ENCODE measurements at regions not wholly inside any gene's neighbourhood (a gene's known extent, or its start where the extent isn't known, plus 50 kb on each side); places are given as distances from the start of the nearest gene placed in this dataset.

- DNase-seq (no peak), ATAC-seq (ENCODE audit: poor library complexity) (no peak)
- intact Hi-C loops (cut with DNase I): no loop called here
Observed at GRCh38 chr7:125547505-125547904, 617.9 kb upstream of the POT1 start.

DNA sequence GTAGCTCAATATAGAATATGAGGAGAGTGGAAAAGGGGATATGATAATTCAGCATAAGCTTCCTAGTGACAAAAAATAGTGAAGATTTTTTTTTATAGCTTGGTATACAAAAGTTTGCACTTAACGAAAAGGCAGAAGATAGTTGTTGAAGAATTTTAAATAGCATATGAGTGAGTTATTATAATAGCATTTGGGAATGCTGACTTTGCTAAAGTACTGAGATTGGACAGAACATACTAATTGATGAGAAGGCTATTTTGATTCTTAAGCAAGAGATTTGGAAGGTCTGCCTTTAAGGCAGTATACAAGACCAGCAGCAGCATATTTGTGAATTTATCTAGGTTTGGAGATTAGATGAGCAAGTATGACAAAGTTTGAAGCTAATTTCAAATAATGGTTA lies 600.9 kb upstream of the POT1 start:
- intact Hi-C loops (cut with DNase I): no loop called here
- ATAC-seq (ENCODE audit: poor library complexity): no peak
- no peak for DNase-seq

DNA sequence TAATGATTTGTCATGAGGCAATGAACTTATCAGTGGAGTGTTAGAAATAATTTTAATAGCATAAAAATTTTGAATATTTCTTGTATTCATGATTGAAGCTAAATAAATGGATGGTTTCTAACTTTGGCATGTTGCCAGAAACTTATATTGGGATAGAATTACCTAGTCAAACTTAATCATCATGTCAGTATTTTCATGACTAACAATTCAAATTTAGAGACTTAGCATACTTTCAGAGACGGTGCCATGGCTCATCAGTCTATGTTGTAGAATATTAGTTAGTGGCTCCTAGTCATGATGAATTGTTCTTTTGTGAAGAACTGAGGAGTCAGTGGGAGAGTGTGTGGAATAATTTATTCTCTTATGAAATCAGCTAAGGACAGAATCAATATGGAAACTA lies 599.6 kb upstream of the POT1 start:
- intact Hi-C loops (cut with DNase I): no loop called here

DNA sequence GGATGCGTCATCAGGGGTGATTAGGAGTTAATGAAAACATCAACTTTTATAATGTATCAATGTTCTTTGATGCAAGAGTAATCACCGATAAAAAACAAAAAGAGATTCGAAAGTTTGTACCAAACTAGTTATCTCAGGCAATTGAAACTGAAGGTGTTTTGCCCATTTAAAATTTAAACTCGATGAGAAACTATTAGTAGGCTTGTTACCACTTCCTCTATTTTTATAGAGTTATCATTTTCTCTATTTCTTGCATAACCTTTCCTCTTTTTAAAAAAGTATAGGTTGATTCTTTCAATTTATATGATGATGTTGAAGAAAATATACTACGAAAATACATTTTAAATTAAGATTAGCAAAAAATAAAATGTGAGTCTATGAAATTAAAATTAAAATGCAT lies 597.3 kb upstream of the POT1 start:
- DNase-seq: no peak
- intact Hi-C loops (cut with DNase I): no loop called here
- no peak for ATAC-seq (ENCODE audit: poor library complexity)

More for the DNA sequence above, 599.6 kb upstream of the POT1 start:
- DNase-seq: no peak
- no peak for ATAC-seq (ENCODE audit: poor library complexity)

DNA sequence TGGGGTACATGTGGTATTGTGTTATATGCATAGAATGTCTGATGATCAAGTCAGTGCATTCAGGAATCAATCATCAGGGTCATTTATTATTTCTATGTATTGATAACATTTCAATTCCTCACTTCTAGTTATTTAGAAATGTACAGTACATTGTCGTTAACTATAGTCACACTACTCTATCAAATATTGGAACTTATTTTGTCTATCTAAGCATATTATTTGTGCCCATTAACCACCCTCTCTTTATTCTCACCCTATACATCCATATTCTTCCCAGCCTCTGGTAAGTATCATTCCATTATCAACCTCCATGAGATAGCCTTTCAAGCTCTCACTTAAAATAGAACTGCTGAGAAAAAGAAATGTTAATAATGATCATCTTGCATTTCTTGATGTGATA lies 596.5 kb upstream of the POT1 start:
- no peak for ATAC-seq (ENCODE audit: poor library complexity)
- intact Hi-C loops (cut with DNase I): no loop called here
- no peak for DNase-seq

- DNase-seq (no peak), ATAC-seq (ENCODE audit: poor library complexity) (no peak)
- intact Hi-C loops (cut with DNase I): no loop called here
Observed at GRCh38 chr7:125516194-125516593, 586.6 kb upstream of the POT1 start.

GRCh38 chr7:125512373-125512772 lies 582.7 kb upstream of the POT1 start:
- ATAC-seq (ENCODE audit: poor library complexity) (no peak), DNase-seq (no peak)
- intact Hi-C loops (cut with DNase I): no loop called here

GRCh38 chr7:125511310-125511709 lies 581.7 kb upstream of the POT1 start:
- DNase-seq (no peak), ATAC-seq (ENCODE audit: poor library complexity) (no peak)
- intact Hi-C loops (cut with DNase I): no loop called here

DNA sequence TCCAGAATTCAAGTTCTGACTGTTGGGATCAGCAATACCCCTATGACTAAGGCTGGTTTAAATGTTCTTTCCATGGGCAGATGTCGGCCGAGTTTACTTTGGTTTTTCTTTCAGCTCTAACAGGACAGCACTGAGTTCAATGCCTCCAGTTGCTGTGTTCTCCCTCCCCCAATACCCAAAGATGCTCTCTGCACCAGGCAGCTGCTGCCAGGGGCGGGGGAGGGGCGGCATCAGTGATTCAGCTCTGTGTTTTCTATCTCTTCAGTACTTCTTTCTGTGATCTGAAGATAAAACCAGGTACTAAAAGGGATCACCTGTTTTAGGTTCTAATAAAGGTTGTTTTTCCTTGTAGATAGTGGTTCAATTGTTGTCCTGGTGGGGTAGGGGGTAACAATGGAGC lies 576.7 kb upstream of the POT1 start:
- intact Hi-C loops (cut with DNase I): no loop called here
- no peak for ATAC-seq (ENCODE audit: poor library complexity)
- DNase-seq: no peak

DNA sequence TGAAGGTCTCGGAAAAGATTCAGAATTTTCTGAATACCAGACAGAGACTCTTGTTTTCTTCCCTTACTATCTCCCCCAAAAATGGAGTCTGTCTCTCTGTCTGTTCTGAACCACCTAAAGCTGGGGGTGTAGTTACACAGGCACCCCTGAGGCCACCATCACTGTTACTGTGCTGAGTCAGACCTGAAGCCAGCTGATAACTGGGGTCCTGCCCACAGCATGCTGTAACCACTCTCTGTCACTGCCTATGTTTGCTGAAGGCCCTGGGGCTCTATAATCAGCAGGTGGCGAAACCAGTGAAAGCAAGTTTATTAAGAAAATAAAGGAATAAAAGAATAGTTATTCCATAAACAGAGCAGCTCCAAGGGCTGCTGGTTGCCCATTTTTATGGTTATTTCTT lies 575.2 kb upstream of the POT1 start:
- ATAC-seq (ENCODE audit: poor library complexity) (no peak), DNase-seq (no peak)
- intact Hi-C loops (cut with DNase I): no loop called here

DNA sequence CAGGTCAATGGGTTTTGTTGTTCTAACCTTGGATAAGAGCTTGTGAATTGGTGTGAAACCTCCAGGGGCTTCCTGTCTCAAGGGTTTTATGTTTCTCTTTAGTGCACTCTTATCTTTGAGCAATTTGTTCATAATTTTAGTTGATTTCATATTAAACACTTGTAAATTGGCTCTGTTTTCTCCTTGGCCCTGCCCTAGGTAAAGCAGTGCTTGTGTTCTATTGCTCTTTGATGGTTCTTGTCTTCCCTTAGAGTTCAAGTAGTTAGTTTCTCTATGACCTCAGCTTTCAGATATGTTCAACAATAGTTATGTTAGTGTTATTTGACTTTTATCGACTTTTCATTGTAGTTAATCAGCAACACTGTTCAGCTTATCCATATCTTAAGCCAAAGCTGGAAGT lies 566.4 kb upstream of the POT1 start:
- no peak for ATAC-seq (ENCODE audit: poor library complexity)
- DNase-seq: no peak
- intact Hi-C loops (cut with DNase I): no loop called here

DNA sequence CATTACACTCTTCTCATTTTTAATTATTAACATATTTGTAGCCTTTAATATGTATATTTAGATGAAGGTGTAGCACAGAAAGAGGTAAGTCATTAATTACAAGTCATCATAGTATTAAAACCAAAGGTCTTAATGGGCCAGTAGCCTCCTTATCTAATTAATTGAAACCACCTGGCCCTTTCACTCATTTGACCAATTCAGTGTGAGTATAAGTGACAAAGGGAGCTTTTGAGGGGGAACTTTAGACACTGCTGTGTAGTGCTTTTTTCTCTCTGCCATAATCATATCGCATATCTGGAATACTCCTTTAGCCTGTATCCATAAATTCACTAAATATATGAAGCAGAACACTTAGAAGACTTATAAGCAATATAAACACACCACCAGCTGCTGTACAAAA lies 562.9 kb upstream of the POT1 start:
- intact Hi-C loops (cut with DNase I): no loop called here
- no peak for DNase-seq
- ATAC-seq (ENCODE audit: poor library complexity): no peak

DNA sequence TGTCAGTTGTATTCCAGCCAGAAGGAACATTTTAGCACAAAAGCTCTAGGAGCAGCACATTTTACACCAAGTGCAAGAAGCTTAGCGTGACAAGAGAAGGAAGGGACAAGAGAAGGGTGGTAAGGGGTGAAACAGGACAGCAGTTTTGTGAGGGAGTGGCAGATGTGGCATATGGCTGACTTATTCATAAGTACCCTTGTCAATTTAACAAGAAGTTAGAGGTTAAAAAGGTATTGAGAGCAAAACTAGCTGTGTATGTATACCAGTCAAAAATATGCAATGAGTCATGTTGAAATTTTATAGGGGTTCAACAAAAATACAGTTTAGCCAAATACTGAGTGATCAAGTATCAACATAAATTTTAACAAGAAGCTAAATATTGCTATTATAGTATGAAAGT lies 561.5 kb upstream of the POT1 start:
- intact Hi-C loops (cut with DNase I): no loop called here
- DNase-seq (no peak), ATAC-seq (ENCODE audit: poor library complexity) (no peak)

- DNase-seq (no peak), ATAC-seq (ENCODE audit: poor library complexity) (no peak)
- intact Hi-C loops (cut with DNase I): no loop called here
Observed at GRCh38 chr7:125490167-125490566, 560.5 kb upstream of the POT1 start.

DNA sequence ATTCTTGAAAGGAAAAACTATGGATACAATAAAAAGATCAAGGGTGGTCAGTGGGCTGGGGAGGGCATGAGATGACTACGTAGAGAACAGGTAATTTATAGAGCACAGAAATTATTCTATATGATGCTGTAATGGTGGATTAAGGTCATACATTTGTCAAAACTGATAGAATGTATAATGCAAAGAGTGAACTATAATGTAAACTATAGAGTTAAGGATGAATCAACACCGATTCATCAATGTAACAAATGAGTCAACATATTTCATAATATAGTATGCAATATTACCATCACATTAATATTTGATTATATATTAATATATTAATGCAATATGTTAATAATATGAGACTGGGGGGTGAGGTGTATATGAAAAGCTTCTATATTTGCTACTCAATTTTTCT lies 555.6 kb upstream of the POT1 start:
- intact Hi-C loops (cut with DNase I): no loop called here
- ATAC-seq (ENCODE audit: poor library complexity) (no peak), DNase-seq (no peak)

GRCh38 chr7:125484755-125485154 lies 555.1 kb upstream of the POT1 start:
- DNase-seq (no peak), ATAC-seq (ENCODE audit: poor library complexity) (no peak)
- intact Hi-C loops (cut with DNase I): no loop called here

- ATAC-seq (ENCODE audit: poor library complexity) (no peak), DNase-seq (no peak)
- intact Hi-C loops (cut with DNase I): no loop called here
Observed at GRCh38 chr7:125481323-125481722, 551.7 kb upstream of the POT1 start.

DNA sequence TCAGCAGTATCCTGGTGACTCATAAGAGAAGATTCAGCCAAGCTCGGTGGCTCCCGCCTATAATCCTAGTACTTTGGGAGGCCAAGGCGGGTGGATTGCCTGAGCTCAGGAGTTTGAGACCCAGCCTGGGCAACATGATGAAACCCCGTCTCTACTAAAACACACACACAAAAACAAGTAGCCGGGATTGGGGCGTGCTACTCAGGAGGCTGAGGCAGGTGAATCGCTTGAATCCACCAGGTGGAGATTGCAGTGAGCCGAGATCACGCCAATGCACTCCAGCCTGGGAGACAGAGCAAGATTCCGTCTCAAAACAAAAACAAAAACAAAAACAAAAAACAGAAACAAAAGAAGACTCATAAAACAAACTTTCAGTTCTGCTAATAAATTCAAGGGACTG lies 551.1 kb upstream of the POT1 start:
- DNase-seq (no peak), ATAC-seq (ENCODE audit: poor library complexity) (no peak)
- intact Hi-C loops (cut with DNase I): no loop called here

GRCh38 chr7:125468855-125469174 lies 539.2 kb upstream of the POT1 start:
- DNase-seq: no peak
- intact Hi-C loops (cut with DNase I): no loop called here
- no peak for ATAC-seq (ENCODE audit: poor library complexity)

- DNase-seq: no peak
- ATAC-seq (ENCODE audit: poor library complexity): no peak
- intact Hi-C loops (cut with DNase I): no loop called here
Observed at GRCh38 chr7:125467996-125468854, 538.6 kb upstream of the POT1 start.

DNA sequence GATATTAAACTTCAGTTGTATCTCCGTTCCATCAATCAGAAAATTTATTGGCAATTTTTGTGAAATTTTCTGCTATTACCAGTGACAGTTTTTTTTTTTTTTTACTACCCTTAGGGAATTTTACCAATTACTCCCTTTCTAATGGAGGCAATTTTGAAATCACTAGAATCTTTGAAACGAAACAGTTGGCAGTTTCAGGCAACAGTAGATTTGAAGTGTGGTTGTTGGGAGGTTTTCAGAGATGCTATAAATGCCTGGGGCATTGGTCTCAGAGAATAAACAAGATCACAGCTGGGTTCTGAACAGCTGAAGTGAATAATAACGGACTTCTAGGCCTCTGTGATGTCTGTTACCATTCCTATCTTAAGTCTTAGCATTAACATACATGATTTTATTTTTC lies 535.9 kb upstream of the POT1 start:
- intact Hi-C loops (cut with DNase I): no loop called here
- no peak for ATAC-seq (ENCODE audit: poor library complexity)
- no peak for DNase-seq

All from Right ventricle myocardium superior (tissue), 1 donor.